ENCODE measurements at regions not wholly inside any gene's neighbourhood (a gene's known extent, or its start where the extent isn't known, plus 50 kb on each side); places are given as distances from the start of the nearest gene placed in this dataset.

DNA sequence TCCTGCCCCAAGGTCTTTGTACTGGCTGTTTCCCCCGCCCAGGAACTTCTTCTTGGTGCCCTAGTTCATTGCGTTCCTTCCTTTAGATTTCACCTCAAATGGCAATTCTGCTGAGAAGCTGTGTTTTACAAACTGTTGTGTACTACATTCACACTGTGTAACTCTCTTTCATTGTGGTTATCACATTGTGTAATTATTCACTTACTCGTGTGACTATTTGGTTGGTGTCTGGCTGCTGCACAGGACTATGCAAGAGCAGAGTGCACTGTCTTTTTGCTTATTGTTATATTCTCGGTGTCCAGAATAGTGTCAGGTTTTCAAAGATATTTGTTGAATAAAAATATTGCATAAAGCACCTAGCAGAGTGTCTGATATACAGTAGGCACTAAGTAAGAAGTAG is 177.2 kb upstream of the PRICKLE1 start:
- ATAC-seq (no peak), DNase-seq (no peak)
- H3K4me1 Mint-ChIP-seq, result no peaks in the 10 kb centered on the region
- POLR2A ChIA-PET, result no interaction called here
- peaks cover 5% of the 10 kb centered on the region for H3K9me3 Mint-ChIP-seq (ENCODE audit: low read depth)
- intact Hi-C loops (cut with DNase I, micrococcal nuclease), result no loop called here
- H3K36me3 Mint-ChIP-seq (ENCODE audit: low read depth), result no peaks in the 10 kb centered on the region
- CTCF ChIA-PET, result no interaction called here
- peaks cover 2% of the 10 kb centered on the region for H3K27me3 Mint-ChIP-seq
- H3K4me3 Mint-ChIP-seq, result no peak overlapping the region
- H3K27ac Mint-ChIP-seq, result no peak overlapping the region

DNA sequence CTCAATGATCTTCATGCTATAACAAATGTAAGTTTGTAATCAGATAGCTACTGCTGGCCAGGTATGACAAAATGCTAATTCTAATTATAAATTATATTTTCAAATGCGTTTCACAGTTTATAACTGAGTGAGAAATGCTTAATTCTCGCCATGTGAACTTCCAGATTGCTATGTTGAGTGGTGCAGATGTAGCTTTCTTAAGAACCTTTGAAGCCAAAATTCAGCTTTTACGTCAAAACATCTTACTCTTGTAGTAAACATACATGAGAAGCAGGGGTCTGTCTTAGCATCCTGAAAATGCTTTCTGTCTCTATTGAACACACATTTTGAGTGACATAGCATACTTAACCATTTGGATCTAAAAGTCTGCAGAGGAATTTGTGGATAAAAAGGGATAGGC is 176.5 kb upstream of the PRICKLE1 start:
- H3K27me3 Mint-ChIP-seq, result peaks cover 2% of the 10 kb centered on the region
- intact Hi-C loops (cut with DNase I, micrococcal nuclease), result no loop called here
- ChIA-PET CTCF (no interaction called here), POLR2A (no interaction called here)
- ATAC-seq (no peak), DNase-seq (no peak)
- H3K4me3 Mint-ChIP-seq, result no peak overlapping the region
- H3K4me1 Mint-ChIP-seq, result no peaks in the 10 kb centered on the region
- H3K36me3 Mint-ChIP-seq (ENCODE audit: low read depth), result no peaks in the 10 kb centered on the region
- peaks cover 2% of the 10 kb centered on the region for H3K9me3 Mint-ChIP-seq (ENCODE audit: low read depth)
- H3K27ac Mint-ChIP-seq, result no peak overlapping the region

DNA sequence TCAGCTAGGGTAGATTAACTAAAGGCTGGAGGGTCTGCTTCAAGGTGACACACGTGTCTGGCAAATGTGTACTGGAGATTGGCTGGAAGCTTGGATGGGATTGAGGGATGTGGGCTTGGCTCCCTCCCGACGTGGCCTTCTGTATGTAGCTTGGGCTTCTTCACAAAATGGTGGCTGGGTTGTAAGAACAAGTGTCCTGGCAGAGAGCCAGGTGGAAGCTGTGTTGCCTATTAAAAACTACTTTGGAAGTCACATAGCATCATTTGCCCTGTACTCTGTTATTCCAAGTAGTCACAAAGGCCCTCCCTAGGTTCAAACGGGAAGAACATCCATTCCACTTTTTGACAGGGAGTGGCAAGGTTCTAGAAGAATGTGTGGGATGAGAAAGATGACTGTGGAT is 174.1 kb upstream of the PRICKLE1 start:
- H3K36me3 Mint-ChIP-seq (ENCODE audit: low read depth), result no peaks in the 10 kb centered on the region
- intact Hi-C loops (cut with DNase I, micrococcal nuclease), result no loop called here
- POLR2A ChIA-PET, result no interaction called here

DNA sequence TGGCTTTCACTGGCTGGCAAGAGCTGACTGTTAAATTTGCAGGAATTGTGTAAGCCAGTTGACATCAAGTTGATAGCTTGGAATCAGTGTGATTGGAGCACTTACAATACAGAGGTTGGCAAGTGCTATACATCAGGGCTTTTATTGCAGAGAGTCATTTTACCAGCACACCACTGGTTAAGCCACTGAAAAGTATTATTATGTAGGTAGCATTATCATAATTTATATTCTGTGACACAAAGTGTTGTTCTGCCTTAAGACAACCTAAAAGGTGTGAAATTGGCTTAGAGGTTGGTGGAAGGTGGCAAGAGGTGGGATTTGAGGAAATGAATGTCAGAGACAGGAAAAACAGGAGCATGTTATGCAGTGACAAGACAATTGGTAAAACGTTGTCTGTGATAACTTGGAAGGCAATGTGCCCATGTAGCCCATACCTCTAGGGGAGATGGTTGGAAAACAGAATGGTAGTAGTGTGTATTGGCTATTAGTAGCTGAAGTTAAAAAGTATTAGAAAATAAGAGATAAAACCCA is 172.9 kb upstream of the PRICKLE1 start:
- no peaks in the 10 kb centered on the region for H3K4me1 Mint-ChIP-seq
- DNase-seq (no peak), ATAC-seq (no peak)
- H3K9me3 Mint-ChIP-seq (ENCODE audit: low read depth), result peaks cover 2% of the 10 kb centered on the region
- H3K27me3 Mint-ChIP-seq, result peaks cover 2% of the 10 kb centered on the region
- ChIA-PET POLR2A (no interaction called here), CTCF (no interaction called here)
- intact Hi-C loops (cut with DNase I, micrococcal nuclease), result no loop called here
- H3K27ac Mint-ChIP-seq, result no peak overlapping the region
- no peaks in the 10 kb centered on the region for H3K36me3 Mint-ChIP-seq (ENCODE audit: low read depth)
- H3K4me3 Mint-ChIP-seq, result no peak overlapping the region

More for the DNA sequence above, 174.1 kb upstream of the PRICKLE1 start:
- H3K27ac Mint-ChIP-seq, result no peak overlapping the region
- H3K27me3 Mint-ChIP-seq, result peaks cover 2% of the 10 kb centered on the region
- H3K9me3 Mint-ChIP-seq (ENCODE audit: low read depth), result peaks cover 2% of the 10 kb centered on the region
- CTCF ChIA-PET, result no interaction called here
- H3K4me1 Mint-ChIP-seq, result no peaks in the 10 kb centered on the region
- ATAC-seq, result no peak
- no peak overlapping the region for H3K4me3 Mint-ChIP-seq
- DNase-seq, result no peak

DNA sequence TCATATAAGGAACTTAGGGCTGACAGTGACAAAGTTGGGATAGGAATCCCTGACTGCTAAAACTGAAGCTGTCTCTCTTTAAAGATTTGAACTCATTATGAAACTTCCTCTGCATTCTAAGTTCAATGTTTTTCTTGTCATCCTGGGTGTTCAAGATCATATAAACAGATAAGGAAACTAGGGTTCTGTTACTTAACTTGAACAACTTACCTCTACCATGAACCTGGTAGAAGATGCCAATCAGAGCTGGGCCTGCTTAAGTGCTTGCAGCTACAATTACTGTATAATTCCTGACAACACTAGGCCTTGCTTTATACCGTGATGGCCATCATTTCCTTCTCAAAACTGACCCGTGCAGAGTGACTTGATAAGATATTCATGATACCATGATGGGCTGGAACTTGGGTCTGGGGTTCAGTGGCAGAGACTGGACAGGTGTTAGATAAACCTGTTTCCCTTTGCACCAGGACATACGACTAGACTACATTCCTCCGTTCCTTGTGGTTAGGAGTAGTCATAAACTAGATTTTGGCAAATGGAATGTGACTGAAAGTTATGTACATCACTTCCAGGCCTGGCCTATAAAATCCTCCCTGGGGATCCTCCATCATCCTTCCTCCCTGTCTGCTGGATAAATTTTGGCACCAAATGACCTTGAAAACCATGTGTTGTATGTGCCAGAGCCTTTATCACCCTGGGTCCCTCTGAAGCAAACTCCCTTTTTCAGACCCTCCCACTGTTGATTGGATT is 172.2 kb upstream of the PRICKLE1 start:
- Mint-ChIP-seq H3K27ac (no peak overlapping the region), H3K27me3 (peaks cover 2% of the 10 kb centered on the region), H3K4me3 (no peak overlapping the region), H3K9me3 (ENCODE audit: low read depth) (peaks cover 2% of the 10 kb centered on the region), H3K4me1 (no peaks in the 10 kb centered on the region), H3K36me3 (ENCODE audit: low read depth) (no peaks in the 10 kb centered on the region)
- intact Hi-C loops (cut with DNase I, micrococcal nuclease), result no loop called here
- POLR2A ChIA-PET, result no interaction called here
- ATAC-seq, result no peak
- CTCF ChIA-PET, result no interaction called here
- DNase-seq, result no peak

DNA sequence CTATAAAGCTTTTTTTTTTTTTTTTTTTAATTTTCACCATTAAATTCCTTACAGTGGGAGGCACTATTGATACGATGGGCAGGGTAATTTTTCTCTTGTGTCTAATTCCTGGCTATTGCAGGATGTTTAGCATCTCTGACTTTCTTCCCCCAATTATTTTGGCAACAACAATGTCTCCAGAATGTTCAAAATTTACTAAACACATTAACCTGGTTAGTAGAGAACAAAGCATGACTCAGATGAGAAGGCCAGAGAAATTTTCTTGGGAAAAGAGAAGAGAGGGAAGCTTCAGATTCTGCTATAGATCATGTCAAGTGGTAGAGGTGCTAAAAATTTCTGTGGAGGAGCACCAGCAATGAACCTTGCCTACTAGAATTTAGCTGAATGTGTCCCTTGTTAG is 171.5 kb upstream of the PRICKLE1 start:
- ChIA-PET POLR2A (no interaction called here), CTCF (no interaction called here)
- no peak for ATAC-seq
- H3K27me3 Mint-ChIP-seq, result peaks cover 2% of the 10 kb centered on the region
- no peak overlapping the region for H3K4me3 Mint-ChIP-seq
- no peak for DNase-seq
- H3K27ac Mint-ChIP-seq, result no peak overlapping the region
- H3K9me3 Mint-ChIP-seq (ENCODE audit: low read depth), result peaks cover 2% of the 10 kb centered on the region
- intact Hi-C loops (cut with DNase I, micrococcal nuclease), result no loop called here
- no peaks in the 10 kb centered on the region for H3K36me3 Mint-ChIP-seq (ENCODE audit: low read depth)
- H3K4me1 Mint-ChIP-seq, result no peaks in the 10 kb centered on the region

DNA sequence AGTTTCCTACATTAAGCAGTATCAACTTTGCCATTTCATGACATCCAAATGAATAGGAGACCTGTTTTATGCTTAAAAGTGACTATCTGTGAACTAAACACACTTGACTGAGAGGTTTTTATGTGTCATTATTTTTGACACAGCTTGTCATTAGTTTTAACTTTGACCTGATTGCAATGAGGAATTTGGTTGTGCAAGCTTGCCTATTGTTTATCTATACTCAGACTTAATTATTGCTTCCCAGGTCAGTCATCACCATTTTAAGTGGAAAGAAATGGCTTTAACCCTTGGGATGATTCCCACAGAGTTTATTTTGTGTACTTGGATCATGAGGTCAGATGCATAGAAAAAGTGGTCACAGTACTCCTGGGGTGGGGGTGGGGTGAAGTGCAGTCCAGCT is 171.0 kb upstream of the PRICKLE1 start:
- DNase-seq (no peak), ATAC-seq (no peak)
- intact Hi-C loops (cut with DNase I, micrococcal nuclease), result no loop called here
- Mint-ChIP-seq H3K36me3 (ENCODE audit: low read depth) (no peaks in the 10 kb centered on the region), H3K9me3 (ENCODE audit: low read depth) (peaks cover 2% of the 10 kb centered on the region), H3K4me3 (no peak overlapping the region), H3K27me3 (peaks cover 2% of the 10 kb centered on the region), H3K27ac (no peak overlapping the region), H3K4me1 (no peaks in the 10 kb centered on the region)
- POLR2A ChIA-PET, result no interaction called here
- CTCF ChIA-PET, result interaction anchor here (1.3 kb wide), 1 partner anchor 10 kb away, joined by 4 read pairs; no protein-coding TSS in a partner anchor

DNA sequence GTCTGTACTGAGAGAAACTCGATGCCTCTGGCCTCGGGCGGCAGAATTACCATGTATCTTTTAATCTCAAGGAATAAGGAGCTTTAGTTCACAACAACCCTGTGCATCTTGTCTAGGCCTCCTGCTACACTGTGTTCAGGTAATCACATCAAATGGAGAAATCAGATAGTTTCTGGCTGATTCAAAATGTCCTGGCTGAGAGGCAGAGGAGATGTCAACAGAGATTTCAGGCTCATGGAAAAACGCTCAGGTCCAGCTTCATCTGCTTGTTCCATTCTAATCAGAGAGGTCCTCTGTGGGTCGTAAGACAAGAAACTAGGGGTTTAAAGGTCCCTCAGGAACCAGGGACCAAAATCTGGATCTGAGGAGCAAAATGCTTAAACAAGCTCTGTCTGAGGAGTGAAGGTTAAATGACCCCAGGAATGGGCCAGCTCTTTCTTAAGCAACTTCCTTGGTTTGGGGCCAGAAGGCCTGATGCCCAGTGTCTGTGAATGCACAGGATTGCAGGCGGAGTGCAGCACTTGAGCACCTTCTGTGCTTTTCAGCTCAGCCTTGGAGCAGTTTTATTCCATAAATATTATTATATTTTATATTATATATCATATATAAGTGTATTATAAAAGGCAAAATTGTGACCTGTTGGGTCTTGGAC is 170.2 kb upstream of the PRICKLE1 start:
- Mint-ChIP-seq H3K36me3 (ENCODE audit: low read depth) (no peaks in the 10 kb centered on the region), H3K27ac (no peak overlapping the region), H3K9me3 (ENCODE audit: low read depth) (peaks cover 2% of the 10 kb centered on the region), H3K4me1 (no peaks in the 10 kb centered on the region), H3K27me3 (peaks cover 2% of the 10 kb centered on the region), H3K4me3 (no peak overlapping the region)
- ChIA-PET CTCF (interaction anchor here (0.5 to 1.3 kb wide), 2 partner anchors 9 to 37 kb away, joined by 3 to 4 read pairs; no protein-coding TSS in a partner anchor), POLR2A (no interaction called here)
- intact Hi-C loops (cut with DNase I, micrococcal nuclease), result no loop called here
- no peak for DNase-seq
- no peak for ATAC-seq

DNA sequence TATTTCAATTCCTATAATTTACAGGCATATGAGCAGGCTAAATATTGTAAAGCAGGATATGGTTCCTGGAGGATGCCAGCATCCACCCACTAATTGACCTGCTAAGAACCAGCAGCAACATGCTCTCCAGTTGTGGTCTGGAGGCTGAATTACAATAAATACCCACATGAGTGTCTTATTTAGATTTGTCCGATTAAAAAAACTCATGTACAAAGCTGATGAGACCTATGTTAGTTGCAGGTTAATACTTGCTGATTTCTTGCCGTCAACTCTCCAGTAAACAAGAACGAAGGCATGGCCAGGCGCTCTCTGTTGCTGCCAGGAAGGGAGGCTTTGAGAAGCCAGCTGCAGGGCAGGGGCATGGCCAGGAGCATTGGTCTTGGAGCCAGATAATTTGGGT is 169.3 kb upstream of the PRICKLE1 start:
- ChIA-PET POLR2A (no interaction called here), CTCF (interaction anchor here (0.5 kb wide), 1 partner anchor 38 kb away, joined by 3 read pairs; no protein-coding TSS in a partner anchor)
- ATAC-seq, result no peak
- Mint-ChIP-seq H3K4me3 (no peak overlapping the region), H3K4me1 (no peaks in the 10 kb centered on the region), H3K27ac (no peak overlapping the region), H3K27me3 (peaks cover 2% of the 10 kb centered on the region), H3K9me3 (ENCODE audit: low read depth) (peaks cover 1% of the 10 kb centered on the region), H3K36me3 (ENCODE audit: low read depth) (no peaks in the 10 kb centered on the region)
- intact Hi-C loops (cut with DNase I, micrococcal nuclease), result no loop called here
- DNase-seq, result no peak

DNA sequence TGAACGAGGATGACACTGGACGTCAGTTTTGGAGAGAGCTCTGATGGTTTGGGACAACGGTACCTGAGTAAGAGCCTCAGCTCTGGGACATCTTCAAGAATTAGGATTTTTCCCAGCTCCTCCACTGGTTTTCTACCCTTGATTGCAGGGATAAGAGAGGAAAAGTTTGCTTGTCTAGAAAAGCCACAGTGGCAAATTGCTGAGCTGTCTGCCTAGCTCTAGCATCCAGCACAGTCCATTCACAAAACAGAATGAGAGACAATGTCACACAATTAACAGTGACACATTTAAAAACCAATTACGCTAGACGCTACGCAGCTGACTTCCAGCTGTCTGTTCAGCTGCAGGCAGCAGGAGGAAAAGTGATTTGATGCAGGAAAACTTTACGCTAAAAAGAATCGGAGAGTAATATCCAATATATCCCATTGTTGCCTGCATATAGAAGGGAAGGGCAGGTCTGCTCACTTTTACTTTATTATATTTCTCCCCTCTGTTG is 168.1 kb upstream of the PRICKLE1 start:
- H3K4me3 Mint-ChIP-seq, result no peak overlapping the region
- ChIA-PET POLR2A (no interaction called here), CTCF (interaction anchor here (0.7 kb wide), 1 partner anchor 49 kb away, joined by 3 read pairs; no protein-coding TSS in a partner anchor)
- ATAC-seq (no peak), DNase-seq (no peak)
- H3K4me1 Mint-ChIP-seq, result no peaks in the 10 kb centered on the region
- no peaks in the 10 kb centered on the region for H3K36me3 Mint-ChIP-seq (ENCODE audit: low read depth)
- H3K27me3 Mint-ChIP-seq, result no peaks in the 10 kb centered on the region
- intact Hi-C loops (cut with DNase I, micrococcal nuclease), result no loop called here
- no peak overlapping the region for H3K27ac Mint-ChIP-seq
- H3K9me3 Mint-ChIP-seq (ENCODE audit: low read depth), result no peaks in the 10 kb centered on the region

DNA sequence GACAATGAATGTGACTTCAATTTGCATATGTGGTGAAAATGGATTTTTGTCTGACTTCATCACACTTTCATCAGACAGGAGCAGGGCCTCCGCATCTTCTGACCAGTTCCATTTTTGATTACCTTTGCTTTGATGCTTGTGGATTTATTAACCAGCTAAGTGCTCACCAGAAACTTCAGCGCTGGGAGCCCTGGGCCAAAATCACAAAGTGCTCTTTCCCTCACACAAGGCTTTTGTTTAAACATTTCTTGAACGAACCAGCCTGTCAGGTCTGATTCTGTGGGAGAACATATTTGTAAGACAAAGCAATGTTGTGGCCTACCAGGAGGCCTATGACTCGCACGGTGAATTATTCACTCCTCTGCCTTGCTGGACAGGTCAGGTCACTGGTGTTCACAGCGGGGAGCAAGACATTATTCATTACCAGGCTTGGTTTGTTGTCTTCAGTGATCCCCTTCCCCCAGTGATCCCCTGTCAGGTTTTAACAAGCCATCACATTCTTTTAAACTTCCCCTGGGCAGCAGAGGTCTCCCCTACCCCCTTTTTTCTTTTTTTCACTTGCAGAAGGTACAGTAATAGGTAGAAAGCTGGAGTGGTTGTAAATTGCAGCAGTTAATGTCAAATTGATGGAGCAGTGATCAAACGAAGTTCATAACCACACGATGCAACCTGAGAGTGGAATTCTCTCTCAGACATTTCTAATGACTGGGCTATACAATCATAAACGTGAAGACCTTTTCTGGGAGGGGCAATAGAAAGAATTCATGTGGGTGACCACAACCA is 167.5 kb upstream of the PRICKLE1 start:
- Mint-ChIP-seq H3K27me3 (no peaks in the 10 kb centered on the region), H3K27ac (no peak overlapping the region), H3K9me3 (ENCODE audit: low read depth) (no peaks in the 10 kb centered on the region), H3K36me3 (ENCODE audit: low read depth) (no peaks in the 10 kb centered on the region), H3K4me3 (no peak overlapping the region), H3K4me1 (no peaks in the 10 kb centered on the region)
- ATAC-seq (no peak), DNase-seq (no peak)
- ChIA-PET CTCF (interaction anchor here (0.7 kb wide), 1 partner anchor 48 kb away, joined by 3 read pairs; no protein-coding TSS in a partner anchor), POLR2A (no interaction called here)
- intact Hi-C loops (cut with DNase I, micrococcal nuclease), result no loop called here

Data from activated CD4-positive, alpha-beta T cell treated with anti-CD3 and anti-CD28 coated beads for 36 hours (primary cell).